PC-9 (cell line): ENCODE measurements at regions not wholly inside any gene's neighbourhood (a gene's known extent, or its start where the extent isn't known, plus 50 kb on each side); places are given as distances from the start of the nearest gene placed in this dataset.

Experiments used
- EZH2 ChIP-seq: fragments of 200-600 bp; sonication (generic); IDR thresholded peaks from 2 replicates; pipeline ENCODE4 v1.8.0; 2017; ENCODE audit warnings: antibody characterized with exemption, low read depth
- TF ChIP-seq, protein P1 (sequence below): fragments of 200-600 bp; sonication (generic); conservative IDR thresholded peaks from 2 replicates; pipeline ENCODE4 v1.6.1; 2017; ENCODE audit warnings: mixed run types, antibody characterized with exemption, mild to moderate bottlenecking, moderate library complexity

DNA sequence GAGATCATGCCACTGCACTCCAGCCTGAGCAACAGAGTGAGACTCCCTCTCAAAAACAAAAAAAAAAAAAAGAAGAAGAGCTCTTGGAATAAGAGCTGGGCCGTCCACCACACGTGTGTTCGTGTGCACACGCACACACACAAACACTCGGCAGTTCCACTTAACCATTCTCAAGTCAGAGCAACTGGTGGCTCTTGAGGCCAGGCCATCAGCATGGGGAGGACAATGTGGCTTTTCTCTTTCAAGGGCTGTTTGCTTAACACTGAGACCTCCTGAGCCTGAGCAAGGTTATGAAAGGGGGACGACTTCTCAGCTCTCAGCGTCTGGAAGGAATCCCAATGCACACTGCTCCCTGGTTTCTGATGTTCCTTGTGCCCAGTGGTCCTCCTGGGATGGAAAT, 444.9 kb downstream of the SOX9 start:
- TF ChIP-seq, protein P1, sequence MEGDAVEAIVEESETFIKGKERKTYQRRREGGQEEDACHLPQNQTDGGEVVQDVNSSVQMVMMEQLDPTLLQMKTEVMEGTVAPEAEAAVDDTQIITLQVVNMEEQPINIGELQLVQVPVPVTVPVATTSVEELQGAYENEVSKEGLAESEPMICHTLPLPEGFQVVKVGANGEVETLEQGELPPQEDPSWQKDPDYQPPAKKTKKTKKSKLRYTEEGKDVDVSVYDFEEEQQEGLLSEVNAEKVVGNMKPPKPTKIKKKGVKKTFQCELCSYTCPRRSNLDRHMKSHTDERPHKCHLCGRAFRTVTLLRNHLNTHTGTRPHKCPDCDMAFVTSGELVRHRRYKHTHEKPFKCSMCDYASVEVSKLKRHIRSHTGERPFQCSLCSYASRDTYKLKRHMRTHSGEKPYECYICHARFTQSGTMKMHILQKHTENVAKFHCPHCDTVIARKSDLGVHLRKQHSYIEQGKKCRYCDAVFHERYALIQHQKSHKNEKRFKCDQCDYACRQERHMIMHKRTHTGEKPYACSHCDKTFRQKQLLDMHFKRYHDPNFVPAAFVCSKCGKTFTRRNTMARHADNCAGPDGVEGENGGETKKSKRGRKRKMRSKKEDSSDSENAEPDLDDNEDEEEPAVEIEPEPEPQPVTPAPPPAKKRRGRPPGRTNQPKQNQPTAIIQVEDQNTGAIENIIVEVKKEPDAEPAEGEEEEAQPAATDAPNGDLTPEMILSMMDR = no peak
- no peak for TF ChIP-seq EZH2
